HPDE6-E6E7 (cell line): ENCODE measurements at regions not wholly inside any gene's neighbourhood (a gene's known extent, or its start where the extent isn't known, plus 50 kb on each side); places are given as distances from the start of the nearest gene placed in this dataset.
A peak's percentile ranks its signal among the peaks of the same experiment; 100 is the strongest.
"Not testable (repeated sequence)": the region's sequence is repeated elsewhere in the genome, so short reads cannot be mapped to it uniquely, and the experiment has no call there.

ENCODE experiments used
- DNase-seq: peaks from one replicate; pipeline ENCODE4 v3.0.0; 2011; ENCODE audit warnings: missing footprints; ENCODE audit errors: extremely low spot score

DNA sequence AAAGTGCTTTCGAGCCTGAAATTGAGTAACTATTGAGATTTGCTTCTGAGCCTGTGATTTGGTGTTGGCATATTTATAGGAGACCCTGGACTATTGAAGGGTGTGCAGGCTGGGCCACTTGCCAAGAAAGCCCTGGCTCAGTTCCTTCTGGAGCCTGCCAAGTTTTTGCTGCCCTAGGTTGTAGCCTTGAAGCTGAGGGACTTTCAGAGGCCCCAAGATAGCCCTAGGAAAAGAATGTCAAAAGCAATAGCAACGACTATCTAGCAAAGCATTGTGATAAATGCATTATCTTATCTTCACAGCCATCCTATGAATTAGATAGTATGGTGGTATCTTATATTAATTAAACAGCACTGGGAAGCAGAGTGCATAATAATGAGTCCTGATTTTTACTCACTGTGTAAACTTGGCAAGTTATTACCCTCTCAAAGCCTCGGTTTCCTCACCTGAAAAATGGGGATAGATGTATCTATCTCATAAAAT is 473.7 kb upstream of the PODXL start:
- DNase-seq, result no peak

- DNase-seq, result no peak
Measured at GRCh38 chr7:132029369-132030085, 473.1 kb upstream of the PODXL start.

DNA sequence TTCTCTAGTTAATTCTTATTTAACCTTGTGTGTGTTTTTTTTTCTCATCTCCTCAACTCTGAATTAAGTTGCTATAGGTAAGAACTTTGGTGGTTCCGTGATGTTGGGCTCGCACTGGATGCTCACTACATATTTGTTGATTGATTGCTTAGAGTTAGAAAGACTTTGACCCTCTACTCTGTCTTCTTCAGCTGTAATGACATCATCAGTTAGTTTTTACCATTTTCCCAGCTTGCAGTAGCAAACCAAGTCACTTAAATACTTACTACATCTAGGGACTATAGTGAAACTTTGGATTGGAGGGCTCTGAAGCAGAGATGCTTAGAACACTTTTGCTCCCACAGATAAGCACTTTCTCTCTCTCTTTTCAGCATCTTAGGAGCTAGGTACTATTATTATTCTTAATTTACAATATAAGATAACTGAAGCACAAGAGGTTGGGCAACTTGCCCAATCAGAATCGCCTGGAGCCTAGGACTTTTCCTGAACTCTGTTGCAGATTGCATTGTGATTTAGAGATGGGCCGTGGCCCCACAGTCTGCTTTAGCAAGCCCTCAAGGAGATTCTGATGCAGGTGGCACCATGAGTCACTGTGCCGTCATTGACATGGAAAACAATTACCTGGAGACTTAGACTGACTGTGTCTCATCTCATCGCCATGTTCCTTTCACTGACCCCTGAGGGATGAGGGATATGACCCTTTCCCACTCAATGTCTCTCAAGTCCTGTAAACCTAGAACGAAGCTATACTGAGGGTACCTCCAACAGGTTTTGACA is 471.9 kb upstream of the PODXL start:
- peak; percentile 67 for DNase-seq

DNA sequence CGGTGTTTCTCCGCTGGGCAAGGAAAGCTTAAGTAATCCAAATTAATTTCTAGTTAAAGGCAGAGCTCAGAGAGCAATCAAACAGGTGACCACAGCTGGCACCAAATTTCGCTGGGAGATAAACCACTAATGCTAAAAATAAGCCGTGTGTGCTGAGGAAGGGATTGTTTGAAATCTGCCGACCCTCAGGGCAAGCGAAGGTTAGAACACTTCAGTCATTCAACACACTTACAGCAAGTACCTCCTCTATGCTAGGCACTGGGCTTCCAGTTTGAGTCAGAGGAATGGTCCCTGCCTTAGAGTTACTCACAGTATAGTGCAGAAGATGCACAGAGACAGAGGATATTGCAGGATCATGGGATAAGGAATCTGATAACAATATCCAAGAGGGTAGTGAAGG is 467.9 kb upstream of the PODXL start:
- DNase-seq, result no peak

GRCh38 chr7:132023466-132023865 is 467.0 kb upstream of the PODXL start:
- DNase-seq, result no peak

DNA sequence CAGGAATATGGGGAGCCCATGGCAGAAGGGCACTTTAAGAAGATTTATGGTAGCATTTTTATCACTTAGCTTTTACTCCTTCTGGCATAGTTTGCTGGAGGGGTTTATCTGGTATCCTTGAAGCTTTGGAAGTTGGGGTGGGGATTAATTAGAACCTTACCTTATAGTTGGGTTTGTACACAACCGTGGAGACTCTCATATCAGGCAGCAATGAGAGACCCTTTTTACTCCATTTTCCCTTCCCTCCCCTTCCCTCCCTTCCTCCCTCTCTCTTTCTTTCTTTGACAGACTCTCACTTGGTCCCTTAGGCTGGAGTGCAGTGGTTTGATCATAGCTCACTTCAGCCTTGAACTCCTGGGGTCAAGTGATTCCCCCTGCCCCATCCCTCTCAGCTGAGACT is 465.8 kb upstream of the PODXL start:
- no peak for DNase-seq

DNA sequence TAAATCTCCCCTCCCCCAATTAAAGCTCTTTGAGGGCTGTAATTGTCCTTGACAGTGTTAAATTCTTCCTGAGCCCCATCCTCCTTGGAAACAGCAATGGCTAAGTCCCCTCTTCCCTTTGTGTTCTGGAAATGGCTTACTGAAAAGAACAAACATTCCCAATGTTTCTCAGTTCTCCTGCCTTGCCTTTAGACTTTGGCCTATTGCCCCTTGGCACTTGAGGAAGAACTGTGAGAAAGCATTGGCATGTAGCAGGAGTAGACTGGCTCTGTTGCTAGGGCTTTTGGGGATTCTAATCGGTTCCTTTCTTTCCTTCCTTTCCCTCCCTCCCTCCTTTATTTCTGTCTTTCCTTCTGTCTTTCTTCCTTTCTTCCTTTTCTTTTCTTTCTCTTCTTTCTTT is 463.3 kb upstream of the PODXL start:
- DNase-seq, result no peak

- DNase-seq, result no peak
Measured at GRCh38 chr7:132009778-132010177, 453.4 kb upstream of the PODXL start.

DNA sequence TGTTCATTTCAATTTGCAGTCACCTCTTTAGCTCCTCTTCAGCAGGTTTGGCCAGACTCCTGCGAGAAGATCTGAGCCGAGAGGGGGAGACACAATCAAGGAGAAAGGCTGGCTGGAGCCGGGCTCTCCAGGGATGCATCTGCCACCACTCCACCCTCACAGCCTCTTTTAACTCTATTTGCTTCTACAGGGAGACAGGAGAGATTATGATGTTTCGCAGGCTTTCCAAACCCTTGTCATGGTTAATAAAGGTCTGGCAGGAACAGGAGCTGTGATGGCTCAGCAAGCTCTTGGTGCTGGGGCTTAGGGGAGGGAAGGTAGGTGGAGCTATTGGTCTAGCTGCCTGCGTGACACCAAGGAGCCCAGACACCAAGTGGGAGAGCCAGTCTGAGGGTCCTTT is 448.1 kb upstream of the PODXL start:
- no peak for DNase-seq

GRCh38 chr7:132002343-132002968 is 446.0 kb upstream of the PODXL start:
- no peak for DNase-seq

DNA sequence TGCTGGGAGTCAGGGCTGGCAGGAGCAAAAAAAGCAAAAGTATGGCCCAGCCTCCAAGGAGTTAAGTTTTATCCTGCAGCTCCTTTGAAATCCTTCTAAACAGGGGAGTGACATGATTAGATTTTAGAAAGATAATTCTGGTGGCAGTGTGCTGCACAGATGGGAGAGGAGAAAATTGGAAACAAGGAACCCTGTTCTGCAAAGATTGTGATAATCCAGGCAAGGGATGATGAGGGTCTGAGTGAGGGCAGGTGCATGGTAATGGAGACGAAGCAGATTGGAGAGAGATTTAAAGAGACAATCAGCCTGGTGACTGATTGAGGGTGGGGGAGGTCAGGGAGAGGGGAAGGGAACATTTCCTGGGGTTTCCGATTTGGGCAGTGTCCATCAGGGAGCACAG is 444.7 kb upstream of the PODXL start:
- no peak for DNase-seq

- no peak for DNase-seq
Measured at GRCh38 chr7:131999193-131999592, 442.8 kb upstream of the PODXL start.

- DNase-seq, result no peak
Measured at GRCh38 chr7:131995324-131995723, 438.9 kb upstream of the PODXL start.

DNA sequence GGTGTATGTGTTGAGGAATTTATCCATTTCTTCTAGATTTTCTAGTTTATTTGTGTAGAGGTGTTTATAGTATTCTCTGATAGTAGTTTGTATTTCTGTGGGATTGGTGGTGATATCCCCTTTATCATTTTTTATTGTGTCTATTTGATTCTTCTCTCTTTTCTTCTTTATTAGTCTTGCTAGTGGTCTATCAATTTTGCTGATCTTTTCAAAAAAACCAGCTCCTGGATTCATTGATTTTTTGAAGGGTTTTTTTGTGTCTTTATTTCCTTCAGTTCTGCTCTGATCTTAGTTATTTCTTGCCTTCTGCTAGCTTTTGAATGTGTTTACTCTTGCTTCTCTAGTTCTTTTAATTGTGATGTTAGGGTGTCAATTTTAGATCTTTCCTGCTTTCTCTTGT is 424.6 kb upstream of the PODXL start:
- not testable (repeated sequence) for DNase-seq

GRCh38 chr7:131978118-131978517 is 421.7 kb upstream of the PODXL start:
- DNase-seq, result not testable (repeated sequence)

DNA sequence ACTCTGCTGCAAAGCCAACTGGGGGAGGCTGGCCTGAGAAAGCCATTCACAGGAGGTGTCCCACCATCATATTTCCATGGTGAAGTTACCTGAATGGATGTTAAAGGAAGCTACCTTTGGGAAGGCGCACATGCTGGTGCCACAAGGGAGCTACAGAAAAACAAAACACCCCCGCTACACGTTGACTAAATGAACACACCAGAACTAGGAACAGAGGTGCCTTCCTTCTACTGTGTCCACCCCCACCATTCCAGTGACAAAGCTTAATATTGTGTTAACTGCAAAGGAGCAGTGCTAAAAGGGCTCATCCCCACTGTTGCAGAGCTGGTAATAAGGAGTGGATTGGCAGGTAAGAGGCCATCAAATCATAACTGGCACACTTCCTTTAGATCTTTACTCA is 420.0 kb upstream of the PODXL start:
- no peak for DNase-seq

GRCh38 chr7:131974671-131975070 is 418.2 kb upstream of the PODXL start:
- DNase-seq, result no peak

DNA sequence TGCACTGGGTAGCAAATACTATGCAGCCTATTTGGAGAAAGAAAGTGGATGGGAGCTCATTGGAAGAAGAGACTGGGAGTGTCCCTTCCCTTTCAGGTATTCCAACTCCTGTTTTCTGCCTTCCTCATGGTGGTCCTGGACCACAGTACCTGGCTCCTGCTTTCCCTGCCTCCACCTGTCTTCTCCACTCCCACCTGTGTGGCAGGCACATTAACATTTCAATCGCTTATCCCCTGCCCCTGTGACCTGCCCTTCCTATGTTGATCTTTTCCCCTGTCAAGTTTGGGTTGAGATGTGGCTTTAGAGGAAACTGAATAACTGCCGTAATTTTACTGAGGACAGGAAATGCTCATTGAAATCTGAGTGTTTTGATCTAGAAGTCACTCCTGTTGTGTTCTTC is 415.8 kb upstream of the PODXL start:
- DNase-seq, result no peak

GRCh38 chr7:131970602-131971001 is 414.2 kb upstream of the PODXL start:
- no peak for DNase-seq

GRCh38 chr7:131969560-131969959 is 413.1 kb upstream of the PODXL start:
- DNase-seq, result no peak

GRCh38 chr7:131967216-131967730 is 410.8 kb upstream of the PODXL start:
- DNase-seq, result no peak

DNA sequence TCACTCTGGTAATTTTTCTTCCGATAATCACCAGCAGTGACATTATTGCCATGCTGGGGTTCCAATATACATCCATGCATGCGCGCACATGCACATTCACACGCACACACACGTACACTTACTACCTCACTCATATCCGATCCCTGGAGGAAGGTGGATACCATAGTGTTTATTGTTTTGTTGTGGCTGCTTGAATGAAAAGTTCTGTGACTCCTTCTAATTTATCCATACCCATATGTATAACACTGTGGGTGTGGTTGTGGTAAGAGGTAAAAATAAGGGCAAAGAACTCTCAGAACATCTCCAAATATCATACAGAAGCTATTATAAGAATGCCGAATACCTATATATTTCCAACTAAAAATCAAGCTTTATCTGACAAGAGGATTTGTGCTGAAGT is 407.8 kb upstream of the PODXL start:
- no peak for DNase-seq
